Esophagus muscularis mucosa (tissue), 4 donors: ENCODE measurements at regions not wholly inside any gene's neighbourhood (a gene's known extent, or its start where the extent isn't known, plus 50 kb on each side); places are given as distances from the start of the nearest gene placed in this dataset.
"Not testable (repeated sequence)": the region's sequence is repeated elsewhere in the genome, so short reads cannot be mapped to it uniquely, and the experiment has no call there.

Experiments used
- DNase-seq: peaks from one replicate; pipeline ENCODE4 v3.0.0-alpha.2; 2017; ENCODE audit errors: extremely low spot score
- H3K27ac ChIP-seq, 4 donors: fragments of 200-600 bp; sonication (generic); replicated peaks in 1 of 4; 1 replicate in 3 of 4; 2 replicates in 1 of 4; pipeline ENCODE4 v1.5.1; 2016 to 2019; ENCODE audit warnings: mild to moderate bottlenecking in 1 of 4
- H3K27me3 ChIP-seq, 4 donors: fragments of 200-600 bp; sonication (generic); one replicate each; pipeline versions ENCODE4 v1.5.1 to v1.6.0; 2016 to 2019
- H3K36me3 ChIP-seq, 4 donors: fragments of 200-600 bp; sonication (generic); one replicate each; pipeline ENCODE4 v1.5.1; 2016 to 2019
- H3K4me1 ChIP-seq, 4 donors: fragments of 200-600 bp; sonication (generic); one replicate each; pipeline ENCODE4 v1.5.1; 2016 to 2019
- H3K4me3 ChIP-seq, 4 donors: fragments of 200-600 bp; sonication (generic); 1 replicate in 2 of 4; 2 replicates in 2 of 4; pipeline ENCODE4 v1.5.1; 2016 to 2019; ENCODE audit warnings: mild to moderate bottlenecking in 4 of 4, moderate library complexity in 1 of 4
- H3K9me3 ChIP-seq, 4 donors: fragments of 200-600 bp; sonication (generic); 1 replicate in 3 of 4; 2 replicates in 1 of 4; pipeline ENCODE4 v1.5.1; 2016 to 2019
- EP300 ChIP-seq: sonication (generic); formaldehyde crosslinking; IDR thresholded peaks from one replicate; pipeline ENCODE4 v1.6.1; 2017; ENCODE audit warnings: antibody characterized with exemption
- POLR2A ChIP-seq: fragments of 450-650 bp; IDR thresholded peaks from one replicate; pipeline ENCODE4 v1.6.1; 2017; ENCODE audit warnings: antibody characterized with exemption, moderate library complexity, mild to moderate bottlenecking, low read depth
- POLR2AphosphoS5 ChIP-seq, 2 donors: sonication (generic); formaldehyde crosslinking; IDR thresholded peaks; one replicate each; pipeline ENCODE4 v1.6.1; 2017; ENCODE audit warnings: antibody characterized with exemption in 2 of 2
- WGBS: methylation state at CpG from one replicate; pipeline ENCODE4 v1.1.5; 2018; 5-methylcytosine and 5-hydroxymethylcytosine counted together
- intact Hi-C: fragments of 100-400 bp; cut with DNase I; formaldehyde crosslinking; loops from one replicate; pipeline ENCODE4 v1.15.1; 2023
- TF ChIP-seq, protein P1 (sequence below), 3 experiments: fragments of 200-600 bp in 2 of 3; fragments of 450-650 bp in 1 of 3; sonication (generic) in 2 of 3; IDR thresholded peaks; one replicate each; pipeline ENCODE4 v1.5.1; 2017 to 2019; ENCODE audit warnings: antibody characterized with exemption in 3 of 3, mild to moderate bottlenecking in 2 of 3, moderate library complexity in 1 of 3

DNA sequence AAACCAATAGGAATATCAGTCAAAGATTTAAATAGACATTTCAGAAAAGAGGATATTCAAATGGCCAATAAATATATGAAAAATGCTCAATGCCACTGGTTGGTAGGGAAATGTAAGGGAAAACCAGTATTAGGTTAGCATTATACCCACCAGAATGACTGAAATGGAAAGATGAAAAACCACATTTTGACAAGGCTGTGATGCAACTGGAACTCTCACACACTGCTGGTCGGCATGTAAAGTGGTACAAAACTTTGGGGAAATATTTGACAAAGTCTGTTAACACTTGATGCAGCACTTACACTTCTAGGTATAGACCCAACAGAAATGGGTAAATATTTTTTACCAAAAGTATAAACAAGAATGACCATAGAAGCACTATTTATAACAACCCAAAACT is 163.2 kb upstream of the C14orf180 start:
- peaks cover 0 to 6% (median 0%) of the 10 kb centered on the region in 4 donors for H3K27me3 ChIP-seq
- WGBS = 55% methylated on average over 1 of the region's 1 CpG
- no peaks in the 10 kb centered on the region for H3K36me3 ChIP-seq
- no peak overlapping the region for H3K27ac ChIP-seq
- no peak overlapping the region for H3K4me3 ChIP-seq
- DNase-seq = no peak
- no peak for TF ChIP-seq EP300
- intact Hi-C loops = no loop called here
- no peaks in the 10 kb centered on the region for H3K4me1 ChIP-seq
- no peaks in the 10 kb centered on the region for H3K9me3 ChIP-seq

DNA sequence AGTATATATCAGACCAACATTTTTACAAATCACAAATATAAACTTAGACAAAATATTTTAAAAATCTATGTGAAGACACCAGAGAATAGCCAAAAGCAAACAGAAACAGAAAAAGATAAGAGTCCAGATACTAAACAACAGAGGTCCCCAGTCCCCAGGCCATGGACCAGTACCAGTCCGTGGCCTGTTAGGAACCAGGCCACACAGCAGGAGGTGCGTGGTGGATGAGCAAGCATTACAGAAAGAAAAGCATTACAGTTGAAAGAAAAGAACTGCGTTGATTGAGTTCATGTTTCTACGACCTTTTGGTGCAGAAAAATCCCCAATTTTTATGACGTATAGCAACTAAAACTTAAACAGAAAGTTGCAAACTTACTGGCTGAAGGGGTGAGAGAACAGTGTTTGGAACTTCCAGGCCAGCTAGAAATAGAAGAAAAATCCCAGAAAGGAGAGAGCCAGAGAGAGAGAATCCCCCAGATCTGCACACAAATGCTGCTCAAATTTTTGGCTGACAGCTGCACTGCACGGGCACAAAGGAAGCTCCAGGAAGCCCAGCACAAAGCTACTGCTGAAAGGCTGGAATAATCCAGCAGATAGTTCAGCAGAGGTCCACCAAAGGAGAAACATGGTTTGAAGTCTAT is 159.6 kb upstream of the C14orf180 start:
- TF ChIP-seq EP300 (no peak), POLR2A (no peak)
- TF ChIP-seq, protein P1, sequence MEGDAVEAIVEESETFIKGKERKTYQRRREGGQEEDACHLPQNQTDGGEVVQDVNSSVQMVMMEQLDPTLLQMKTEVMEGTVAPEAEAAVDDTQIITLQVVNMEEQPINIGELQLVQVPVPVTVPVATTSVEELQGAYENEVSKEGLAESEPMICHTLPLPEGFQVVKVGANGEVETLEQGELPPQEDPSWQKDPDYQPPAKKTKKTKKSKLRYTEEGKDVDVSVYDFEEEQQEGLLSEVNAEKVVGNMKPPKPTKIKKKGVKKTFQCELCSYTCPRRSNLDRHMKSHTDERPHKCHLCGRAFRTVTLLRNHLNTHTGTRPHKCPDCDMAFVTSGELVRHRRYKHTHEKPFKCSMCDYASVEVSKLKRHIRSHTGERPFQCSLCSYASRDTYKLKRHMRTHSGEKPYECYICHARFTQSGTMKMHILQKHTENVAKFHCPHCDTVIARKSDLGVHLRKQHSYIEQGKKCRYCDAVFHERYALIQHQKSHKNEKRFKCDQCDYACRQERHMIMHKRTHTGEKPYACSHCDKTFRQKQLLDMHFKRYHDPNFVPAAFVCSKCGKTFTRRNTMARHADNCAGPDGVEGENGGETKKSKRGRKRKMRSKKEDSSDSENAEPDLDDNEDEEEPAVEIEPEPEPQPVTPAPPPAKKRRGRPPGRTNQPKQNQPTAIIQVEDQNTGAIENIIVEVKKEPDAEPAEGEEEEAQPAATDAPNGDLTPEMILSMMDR (IDR thresholded peaks at IDR 0.05) = no peak
- peak; percentile 57 for DNase-seq
- peaks cover 0 to 20% (median 0%) of the 10 kb centered on the region in 4 donors for H3K27me3 ChIP-seq
- no peaks in the 10 kb centered on the region for H3K36me3 ChIP-seq
- no peak overlapping the region for H3K4me3 ChIP-seq
- intact Hi-C loops = no loop called here
- 69% methylated on average over 6 of the region's 6 CpGs for WGBS
- no peak overlapping the region for H3K27ac ChIP-seq
- H3K9me3 ChIP-seq = no peaks in the 10 kb centered on the region
- H3K4me1 ChIP-seq = peaks cover 0 to 7% (median 3%) of the 10 kb centered on the region in 4 donors

- intact Hi-C loops, H3K36me3 ChIP-seq, H3K27ac ChIP-seq, H3K9me3 ChIP-seq, H3K4me1 ChIP-seq, H3K4me3 ChIP-seq: not testable (repeated sequence)
- WGBS = 98% methylated on average over 3 of the region's 3 CpGs
- peak; percentile 70 for DNase-seq
- peaks cover 0 to 26% (median 0%) of the 10 kb centered on the region in 4 donors for H3K27me3 ChIP-seq
Observed at GRCh38 chr14:104420523-104420922, 159.0 kb upstream of the C14orf180 start.

- no peak overlapping the region for H3K27ac ChIP-seq
- H3K4me1 ChIP-seq = peaks cover 0 to 8% (median 3%) of the 10 kb centered on the region in 4 donors
- peaks cover 0 to 30% (median 0%) of the 10 kb centered on the region in 4 donors for H3K27me3 ChIP-seq
- no peak overlapping the region for H3K4me3 ChIP-seq
- 94% methylated on average over 9 of the region's 13 CpGs for WGBS
- H3K36me3 ChIP-seq = no peaks in the 10 kb centered on the region
- H3K9me3 ChIP-seq = no peaks in the 10 kb centered on the region
- intact Hi-C loops = no loop called here
- TF ChIP-seq POLR2AphosphoS5 (IDR thresholded peaks at IDR 0.05) (no peak), POLR2A (no peak), EP300 (no peak)
- TF ChIP-seq, protein P1 (IDR thresholded peaks at IDR 0.05) = no peak
- DNase-seq = no peak
Observed at GRCh38 chr14:104420990-104421389, 158.6 kb upstream of the C14orf180 start.

- H3K9me3 ChIP-seq = no peaks in the 10 kb centered on the region
- H3K27ac ChIP-seq = no peak overlapping the region
- H3K36me3 ChIP-seq = no peaks in the 10 kb centered on the region
- H3K4me3 ChIP-seq = no peak overlapping the region
- peaks cover 0 to 8% (median 3%) of the 10 kb centered on the region in 4 donors for H3K4me1 ChIP-seq
- peak; percentile 72 for DNase-seq
- WGBS = 97% methylated on average over 3 of the region's 4 CpGs
- TF ChIP-seq, protein P1 (IDR thresholded peaks at IDR 0.05) = no peak
- no peak for TF ChIP-seq POLR2AphosphoS5 (IDR thresholded peaks at IDR 0.05)
- TF ChIP-seq EP300 = no peak
- no peak for TF ChIP-seq POLR2A
- intact Hi-C loops = no loop called here
- peaks cover 0 to 33% (median 0%) of the 10 kb centered on the region in 4 donors for H3K27me3 ChIP-seq
Observed at GRCh38 chr14:104421401-104421821, 158.2 kb upstream of the C14orf180 start.
